ENCODE measurements at regions not wholly inside any gene's neighbourhood (a gene's known extent, or its start where the extent isn't known, plus 50 kb on each side); places are given as distances from the start of the nearest gene placed in this dataset.

DNA sequence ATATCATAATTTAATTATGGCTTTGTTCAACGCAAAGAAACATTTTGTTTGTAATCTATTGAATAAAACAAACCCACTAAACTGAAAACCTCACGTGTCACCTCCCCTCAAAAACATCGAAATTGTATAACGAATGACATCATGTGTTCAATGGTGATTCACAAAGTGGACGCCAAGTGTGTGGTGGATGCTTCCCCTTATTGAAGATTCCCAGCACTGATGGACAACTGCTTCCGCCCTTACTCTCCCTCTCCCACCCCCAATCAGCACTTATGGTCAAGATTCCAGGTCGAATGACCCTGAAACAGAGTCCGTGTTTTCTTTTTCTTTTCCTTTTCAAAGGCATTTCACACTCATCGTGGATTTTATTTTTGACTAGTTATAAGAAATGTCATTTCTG lies 383.0 kb upstream of the SMIM21 start:
- no peak overlapping the region for H3K27ac ChIP-seq (ENCODE audit: low read depth)
- no peak overlapping the region for H3K4me3 ChIP-seq (ENCODE audit: low read depth, low read length)
- no peak for DNase-seq (ENCODE audit: extremely low spot score)
- H3K4me1 ChIP-seq (ENCODE audit: insufficient read depth) = no peaks in the 10 kb centered on the region
- H3K36me3 ChIP-seq (ENCODE audit: insufficient read depth) = no peaks in the 10 kb centered on the region
- 63% methylated on average over 9 of the region's 9 CpGs for WGBS

DNA sequence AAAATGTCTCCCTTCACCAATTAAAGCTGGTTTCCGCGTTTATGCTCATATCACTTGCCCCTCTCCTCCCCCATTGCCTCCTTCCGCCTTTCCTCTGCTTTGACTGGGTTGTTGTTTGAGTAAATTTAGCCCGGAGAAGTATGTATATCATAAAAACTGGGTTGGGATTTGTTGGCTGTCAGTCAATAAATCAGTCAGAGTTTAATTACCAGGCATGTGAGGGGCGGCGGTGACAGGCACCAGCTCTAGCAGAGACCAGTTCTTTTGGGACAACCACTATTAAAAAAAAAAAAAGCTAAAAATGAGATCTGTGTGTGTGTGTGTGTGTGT lies 382.4 kb upstream of the SMIM21 start:
- no peaks in the 10 kb centered on the region for H3K4me1 ChIP-seq (ENCODE audit: insufficient read depth)
- no peak overlapping the region for H3K4me3 ChIP-seq (ENCODE audit: low read depth, low read length)
- 47% methylated on average over 6 of the region's 6 CpGs for WGBS
- H3K36me3 ChIP-seq (ENCODE audit: insufficient read depth) = no peaks in the 10 kb centered on the region
- no peak overlapping the region for H3K27ac ChIP-seq (ENCODE audit: low read depth)
- no peak for DNase-seq (ENCODE audit: extremely low spot score)

DNA sequence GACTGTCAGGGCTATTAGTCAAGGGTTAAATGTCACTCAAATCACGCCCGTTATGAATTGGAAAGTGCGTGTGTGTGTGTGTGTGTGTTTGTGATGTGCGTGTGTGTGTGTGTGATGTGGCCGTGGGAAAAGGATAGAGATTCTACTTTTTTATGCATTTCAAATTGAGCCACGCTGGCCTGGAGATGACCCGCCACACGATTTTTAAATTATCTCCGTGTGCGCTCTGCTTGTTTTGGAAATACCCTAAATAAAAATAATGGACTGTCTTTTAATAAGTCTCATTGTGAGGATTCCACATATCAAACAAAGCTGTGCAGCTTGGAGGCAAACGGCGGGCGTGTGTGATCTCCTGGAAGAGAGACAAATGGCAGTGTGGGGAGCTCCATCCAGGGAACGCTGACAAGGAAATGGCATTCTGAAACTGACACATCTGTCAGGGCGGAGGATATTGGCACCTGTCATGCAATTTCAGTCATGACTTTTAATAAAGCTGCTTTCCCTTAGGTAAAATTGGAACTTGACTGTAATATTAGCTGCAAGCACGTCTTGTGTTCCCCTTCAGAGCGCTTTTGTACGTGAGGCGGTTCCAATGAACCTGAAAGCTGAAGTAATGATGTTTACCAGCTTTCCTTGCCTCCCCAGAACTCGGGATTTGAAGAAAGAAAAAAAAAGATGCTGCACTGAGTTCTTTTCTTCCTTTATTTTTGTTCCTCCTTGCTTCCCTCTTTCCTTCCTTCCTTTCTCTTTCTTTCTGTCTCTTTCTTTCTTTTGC lies 381.8 kb upstream of the SMIM21 start:
- H3K4me3 ChIP-seq (ENCODE audit: low read depth, low read length) = no peak overlapping the region
- 57% methylated on average over 20 of the region's 20 CpGs for whole genome bisulfite sequencing
- no peaks in the 10 kb centered on the region for H3K36me3 ChIP-seq (ENCODE audit: insufficient read depth)
- DNase-seq (ENCODE audit: extremely low spot score) = no peak
- no peak overlapping the region for H3K27ac ChIP-seq (ENCODE audit: low read depth)
- no peaks in the 10 kb centered on the region for H3K4me1 ChIP-seq (ENCODE audit: insufficient read depth)

DNA sequence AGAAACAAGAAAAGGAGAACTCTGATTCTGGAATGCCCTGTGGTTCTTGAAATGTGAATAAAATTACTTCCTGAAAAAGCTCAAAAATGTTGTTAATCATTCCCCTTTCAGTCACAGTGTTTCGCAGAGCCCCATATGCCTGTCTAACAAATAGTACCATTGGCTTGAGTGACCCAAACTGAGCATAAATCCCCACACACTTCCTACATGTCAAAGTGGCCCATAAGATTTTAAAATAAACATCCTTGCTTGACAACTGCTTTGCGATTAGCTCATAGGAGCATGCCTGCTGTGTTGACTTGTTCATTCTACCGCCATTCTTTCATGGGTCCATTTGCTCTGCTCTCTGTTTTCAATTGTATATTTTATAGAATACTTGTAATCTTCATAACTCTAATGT lies 377.8 kb upstream of the SMIM21 start:
- DNase-seq (ENCODE audit: extremely low spot score) = no peak
- Histone ChIP-seq H3K27ac (ENCODE audit: low read depth) (no peak overlapping the region), H3K36me3 (ENCODE audit: insufficient read depth) (no peaks in the 10 kb centered on the region), H3K4me3 (ENCODE audit: low read depth, low read length) (no peak overlapping the region), H3K4me1 (ENCODE audit: insufficient read depth) (no peaks in the 10 kb centered on the region)
- WGBS = 71% methylated on average over 3 of the region's 3 CpGs

DNA sequence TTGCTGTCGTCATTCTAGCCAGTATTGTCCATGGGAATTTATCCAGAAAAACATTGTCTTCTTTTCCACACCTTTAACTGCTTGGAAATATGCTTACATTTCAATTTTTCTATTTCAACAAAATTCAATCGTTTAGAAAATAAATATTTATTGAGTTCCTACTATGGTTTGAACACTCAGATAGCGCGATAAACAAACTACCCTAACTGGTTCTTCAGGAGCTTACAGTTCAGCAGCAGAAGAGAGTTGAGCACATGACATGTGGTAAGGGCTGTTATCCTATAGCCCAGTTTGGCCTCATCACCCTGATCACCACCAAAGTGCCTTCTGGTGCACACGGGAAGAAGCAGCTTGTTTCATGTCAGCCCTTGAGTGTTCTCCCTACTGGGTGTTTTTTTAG lies 375.2 kb upstream of the SMIM21 start:
- no peak overlapping the region for H3K4me3 ChIP-seq (ENCODE audit: low read depth, low read length)
- no peaks in the 10 kb centered on the region for H3K4me1 ChIP-seq (ENCODE audit: insufficient read depth)
- H3K27ac ChIP-seq (ENCODE audit: low read depth) = no peak overlapping the region
- DNase-seq (ENCODE audit: extremely low spot score) = no peak
- 77% methylated on average over 5 of the region's 5 CpGs for WGBS
- no peaks in the 10 kb centered on the region for H3K36me3 ChIP-seq (ENCODE audit: insufficient read depth)

DNA sequence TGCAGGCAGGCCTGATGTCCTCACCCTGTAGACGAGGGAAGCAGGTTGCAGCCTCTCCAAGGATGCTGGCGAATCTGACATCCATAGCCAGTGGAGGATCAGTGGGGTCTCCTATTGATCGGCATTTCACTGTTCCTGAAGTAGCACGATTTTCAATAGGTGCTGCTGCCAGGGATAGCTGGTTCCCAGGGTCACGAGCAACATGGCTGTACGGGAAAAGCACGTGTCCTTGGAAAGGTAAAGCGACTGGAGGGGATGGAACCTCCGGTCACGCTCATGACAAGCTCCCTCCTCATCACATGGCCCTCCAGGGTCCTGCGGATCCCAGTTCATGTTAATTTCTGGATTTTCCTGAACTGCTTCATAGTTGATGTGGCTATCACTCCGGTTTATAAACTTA lies 373.7 kb upstream of the SMIM21 start:
- H3K27ac ChIP-seq (ENCODE audit: low read depth) = no peak overlapping the region
- 97% methylated on average over 12 of the region's 12 CpGs for WGBS
- no peak overlapping the region for H3K4me3 ChIP-seq (ENCODE audit: low read depth, low read length)
- H3K36me3 ChIP-seq (ENCODE audit: insufficient read depth) = no peaks in the 10 kb centered on the region
- DNase-seq (ENCODE audit: extremely low spot score) = no peak
- no peaks in the 10 kb centered on the region for H3K4me1 ChIP-seq (ENCODE audit: insufficient read depth)

DNA sequence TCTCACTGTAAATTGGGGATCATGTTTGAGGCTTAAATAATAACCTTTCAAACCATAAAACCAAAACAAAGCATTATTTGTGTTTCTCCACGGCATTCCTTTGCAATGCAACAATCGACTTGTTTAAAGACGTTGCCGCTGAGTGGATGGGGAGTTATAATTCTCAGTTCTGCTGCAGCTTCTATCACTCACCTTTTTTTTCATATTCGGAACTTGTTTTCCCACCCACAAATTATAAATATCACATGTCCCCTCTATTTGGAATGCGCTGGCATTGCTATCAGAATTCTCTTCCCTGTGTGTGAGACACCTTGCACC lies 372.8 kb upstream of the SMIM21 start:
- no peaks in the 10 kb centered on the region for H3K36me3 ChIP-seq (ENCODE audit: insufficient read depth)
- no peak overlapping the region for H3K27ac ChIP-seq (ENCODE audit: low read depth)
- H3K4me3 ChIP-seq (ENCODE audit: low read depth, low read length) = no peak overlapping the region
- no peak for DNase-seq (ENCODE audit: extremely low spot score)
- 90% methylated on average over 6 of the region's 6 CpGs for WGBS
- H3K4me1 ChIP-seq (ENCODE audit: insufficient read depth) = no peaks in the 10 kb centered on the region

DNA sequence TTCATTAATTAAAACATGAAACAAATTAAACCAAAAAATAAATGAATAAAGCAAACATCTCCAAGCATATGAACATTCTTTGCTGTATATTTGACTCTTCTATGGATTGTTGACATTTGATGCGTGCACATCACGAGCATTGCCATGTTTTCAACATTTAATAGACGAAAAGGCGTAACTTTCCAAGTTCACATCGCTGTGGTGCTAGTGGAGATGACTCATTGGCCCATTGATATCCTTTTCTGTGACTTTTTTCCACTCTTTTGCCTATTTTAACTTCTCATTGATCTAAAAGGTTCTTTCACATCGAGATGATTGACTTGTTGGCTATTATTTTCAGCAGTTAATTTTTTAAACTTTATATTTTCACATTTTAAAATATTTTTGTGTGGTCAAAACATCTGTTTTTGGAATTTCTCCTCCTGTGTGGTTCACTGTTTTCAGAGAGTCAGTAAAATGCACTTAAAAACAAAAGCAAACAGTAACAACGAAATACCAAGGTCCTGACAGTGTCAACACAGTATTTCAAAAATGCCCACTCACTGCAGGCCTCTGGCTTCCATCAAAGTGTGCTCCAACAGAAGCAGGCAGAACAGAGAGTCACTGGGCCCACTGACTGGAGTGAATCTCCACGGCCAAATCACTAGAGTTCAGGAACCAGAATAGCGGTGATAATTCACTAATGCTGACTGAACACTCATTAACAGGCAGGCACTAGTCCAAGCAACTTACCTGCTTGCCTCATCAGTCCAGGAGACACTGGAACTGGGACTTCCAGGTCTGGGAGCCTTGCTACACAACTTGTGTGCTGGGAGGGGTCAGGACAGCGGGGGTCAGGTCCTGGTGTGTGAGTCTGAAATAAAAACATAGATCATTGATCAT lies 372.2 kb upstream of the SMIM21 start:
- WGBS = 87% methylated on average over 10 of the region's 10 CpGs
- Histone ChIP-seq H3K36me3 (ENCODE audit: insufficient read depth) (no peaks in the 10 kb centered on the region), H3K4me3 (ENCODE audit: low read depth, low read length) (no peak overlapping the region), H3K27ac (ENCODE audit: low read depth) (no peak overlapping the region), H3K4me1 (ENCODE audit: insufficient read depth) (no peaks in the 10 kb centered on the region)
- DNase-seq (ENCODE audit: extremely low spot score) = no peak

DNA sequence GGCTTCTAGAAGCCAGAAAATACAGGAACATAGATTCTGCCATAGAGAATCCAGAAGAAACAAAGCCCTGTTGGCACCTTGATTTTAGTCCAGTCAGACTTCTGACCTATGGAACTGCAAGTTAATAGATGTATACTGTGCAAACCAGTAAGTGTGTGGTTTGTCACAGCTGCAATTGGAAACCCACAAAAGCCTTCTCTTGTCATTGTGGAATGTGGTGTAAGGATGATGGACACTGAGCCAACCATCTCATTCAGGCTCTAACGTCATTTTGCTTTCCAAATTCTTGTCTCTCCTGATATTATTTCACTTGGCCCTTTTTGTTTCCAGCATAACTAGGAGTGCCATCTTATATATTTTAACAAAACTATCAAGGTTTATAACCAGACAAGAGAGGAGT lies 369.5 kb upstream of the SMIM21 start:
- H3K27ac ChIP-seq (ENCODE audit: low read depth) = no peak overlapping the region
- DNase-seq (ENCODE audit: extremely low spot score) = no peak
- 90% methylated on average over 1 of the region's 1 CpG for WGBS
- no peaks in the 10 kb centered on the region for H3K4me1 ChIP-seq (ENCODE audit: insufficient read depth)
- no peaks in the 10 kb centered on the region for H3K36me3 ChIP-seq (ENCODE audit: insufficient read depth)
- H3K4me3 ChIP-seq (ENCODE audit: low read depth, low read length) = no peak overlapping the region

DNA sequence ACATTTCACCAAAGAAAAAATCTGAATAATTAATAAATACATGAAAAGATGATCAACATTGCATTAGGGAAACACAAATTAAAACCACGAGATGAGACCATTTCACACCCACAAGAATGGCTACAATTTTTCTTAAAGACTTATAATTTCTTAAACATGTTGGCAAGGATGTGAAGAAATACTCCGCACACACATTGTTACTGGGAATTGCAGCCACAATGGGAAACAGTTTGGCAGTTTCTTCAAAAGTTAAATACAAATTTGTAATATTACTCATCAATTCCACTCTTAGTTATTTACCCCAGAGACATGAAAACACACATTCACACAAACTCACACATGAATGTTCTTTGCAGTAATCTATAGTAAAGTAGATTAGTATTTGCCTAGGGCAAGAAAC lies 363.3 kb upstream of the SMIM21 start:
- no peak overlapping the region for H3K27ac ChIP-seq (ENCODE audit: low read depth)
- no peaks in the 10 kb centered on the region for H3K36me3 ChIP-seq (ENCODE audit: insufficient read depth)
- 82% methylated on average over 2 of the region's 2 CpGs for WGBS
- no peak overlapping the region for H3K4me3 ChIP-seq (ENCODE audit: low read depth, low read length)
- DNase-seq (ENCODE audit: extremely low spot score) = no peak
- no peaks in the 10 kb centered on the region for H3K4me1 ChIP-seq (ENCODE audit: insufficient read depth)

DNA sequence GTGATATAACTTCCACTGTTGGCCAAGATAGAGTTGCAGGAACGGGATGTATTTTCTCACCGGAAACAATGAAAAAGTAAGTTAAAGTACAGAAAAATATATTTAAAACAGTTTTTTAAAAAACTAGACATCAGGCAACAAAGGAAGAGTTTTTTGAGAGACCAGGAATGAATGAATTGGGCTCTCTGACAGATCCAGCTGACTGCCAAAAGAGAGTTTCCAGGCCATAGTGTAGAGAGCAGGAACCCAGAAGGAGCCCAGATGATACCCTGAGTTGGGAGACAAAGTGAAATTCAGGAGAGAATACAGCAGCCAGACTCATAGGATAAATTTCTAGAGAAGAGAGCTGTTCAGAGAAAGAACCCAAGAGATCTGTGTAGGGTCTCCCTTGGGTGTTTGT lies 362.6 kb upstream of the SMIM21 start:
- no peak for DNase-seq (ENCODE audit: extremely low spot score)
- 90% methylated on average over 2 of the region's 2 CpGs for WGBS

DNA sequence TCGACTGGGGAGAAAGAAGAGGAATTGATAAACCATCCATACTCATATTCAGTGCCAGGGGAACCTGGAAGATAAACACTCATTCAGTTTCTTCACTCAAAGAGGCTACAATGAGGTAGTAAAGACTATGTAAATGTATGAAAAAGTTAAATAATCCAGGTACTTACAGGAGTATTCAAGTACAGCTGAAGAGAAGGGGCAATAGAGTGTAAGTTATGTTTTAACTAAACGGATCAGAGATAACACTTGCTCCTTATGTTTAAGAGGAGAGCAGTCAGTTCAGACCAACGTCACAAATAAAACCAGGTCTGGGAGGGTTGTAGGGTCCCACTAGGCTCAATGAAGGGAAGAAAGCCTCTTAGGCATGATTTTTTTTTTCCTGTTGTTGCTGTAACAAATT lies 358.3 kb upstream of the SMIM21 start:
- Histone ChIP-seq H3K36me3 (ENCODE audit: insufficient read depth) (no peaks in the 10 kb centered on the region), H3K27ac (ENCODE audit: low read depth) (no peak overlapping the region), H3K4me3 (ENCODE audit: low read depth, low read length) (no peak overlapping the region), H3K4me1 (ENCODE audit: insufficient read depth) (no peaks in the 10 kb centered on the region)
- 83% methylated on average over 3 of the region's 3 CpGs for WGBS
- no peak for DNase-seq (ENCODE audit: extremely low spot score)

More for the DNA sequence above, 362.6 kb upstream of the SMIM21 start:
- no peak overlapping the region for H3K4me3 ChIP-seq (ENCODE audit: low read depth, low read length)
- no peaks in the 10 kb centered on the region for H3K4me1 ChIP-seq (ENCODE audit: insufficient read depth)
- H3K36me3 ChIP-seq (ENCODE audit: insufficient read depth) = no peaks in the 10 kb centered on the region
- no peak overlapping the region for H3K27ac ChIP-seq (ENCODE audit: low read depth)

DNA sequence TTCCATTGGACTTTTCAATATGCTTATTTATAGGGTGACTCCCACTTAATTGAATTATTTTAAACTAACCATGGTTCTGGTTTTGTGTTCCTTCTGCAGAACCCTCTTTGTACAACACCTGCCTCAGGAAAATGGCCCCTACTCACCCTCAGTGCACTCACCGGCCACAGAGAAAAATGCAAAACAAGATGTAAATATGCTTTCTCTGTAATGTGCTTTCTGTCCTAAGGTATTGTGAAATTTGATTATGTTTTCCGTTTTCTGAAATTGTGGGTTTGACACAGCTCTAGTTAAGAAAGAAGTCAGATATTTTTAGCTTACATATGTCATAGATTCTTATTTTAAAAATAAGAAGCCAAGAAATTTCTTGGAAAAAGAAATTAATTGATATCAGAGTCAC lies 357.7 kb upstream of the SMIM21 start:
- H3K27ac ChIP-seq (ENCODE audit: low read depth) = no peak overlapping the region
- H3K4me3 ChIP-seq (ENCODE audit: low read depth, low read length) = no peak overlapping the region
- WGBS = 92% methylated on average over 2 of the region's 2 CpGs
- no peaks in the 10 kb centered on the region for H3K36me3 ChIP-seq (ENCODE audit: insufficient read depth)
- no peaks in the 10 kb centered on the region for H3K4me1 ChIP-seq (ENCODE audit: insufficient read depth)
- DNase-seq (ENCODE audit: extremely low spot score) = no peak

DNA sequence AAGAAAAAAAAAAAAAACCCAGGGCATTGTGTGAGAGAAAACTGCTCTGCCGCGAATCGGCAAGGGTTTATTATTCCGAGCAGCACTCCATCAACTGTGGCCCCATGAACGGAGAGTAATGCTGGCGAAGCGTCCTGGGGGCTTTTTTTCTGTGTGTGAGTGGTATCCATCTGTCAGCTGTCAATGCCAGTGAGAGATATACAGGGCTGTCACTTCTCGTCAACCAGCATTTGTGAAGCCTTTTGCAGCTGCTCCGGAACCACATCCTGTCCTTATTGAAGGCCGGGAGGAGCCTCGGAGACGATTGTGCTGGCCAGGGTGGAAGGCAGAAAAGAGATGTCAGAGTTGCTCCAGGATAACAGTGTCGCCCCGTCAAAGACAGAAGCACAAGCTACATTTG lies 356.9 kb upstream of the SMIM21 start:
- Histone ChIP-seq H3K36me3 (ENCODE audit: insufficient read depth) (no peaks in the 10 kb centered on the region), H3K4me1 (ENCODE audit: insufficient read depth) (no peaks in the 10 kb centered on the region), H3K27ac (ENCODE audit: low read depth) (no peak overlapping the region), H3K4me3 (ENCODE audit: low read depth, low read length) (no peak overlapping the region)
- no peak for DNase-seq (ENCODE audit: extremely low spot score)
- 45% methylated on average over 14 of the region's 14 CpGs for WGBS

All from urinary bladder (tissue), 3 donors.